ENCODE measurements at regions not wholly inside any gene's neighbourhood (a gene's known extent, or its start where the extent isn't known, plus 50 kb on each side); places are given as distances from the start of the nearest gene placed in this dataset.

GRCh38 chr1:193919827-193920226 is 733.4 kb upstream of the B3GALT2 start:
- intact Hi-C loops (cut with micrococcal nuclease) = no loop called here
- Histone ChIP-seq H3K36me3 (ENCODE audit: control insufficient read depth in 1 of 2, insufficient read depth in 2 of 2, low read length in 2 of 2) (no peaks in the 10 kb centered on the region), H3K4me1 (ENCODE audit: control insufficient read depth in 1 of 2, insufficient read depth in 2 of 2, low read length in 2 of 2) (no peaks in the 10 kb centered on the region)

GRCh38 chr1:193916452-193916851 is 730.0 kb upstream of the B3GALT2 start:
- H3K4me1 ChIP-seq (ENCODE audit: control insufficient read depth in 1 of 2, insufficient read depth in 2 of 2, low read length in 2 of 2) = no peaks in the 10 kb centered on the region
- H3K27ac ChIP-seq (ENCODE audit: low read depth, low read length) = no peak overlapping the region
- no peaks in the 10 kb centered on the region for H3K36me3 ChIP-seq (ENCODE audit: control insufficient read depth in 1 of 2, insufficient read depth in 2 of 2, low read length in 2 of 2)
- ATAC-seq (no peak), DNase-seq (ENCODE audit: low read depth, low spot score) (no peak)
- H3K4me3 ChIP-seq (replicated peaks in 1 of 2; ENCODE audit: low read depth in 1 of 2, low read length in 2 of 2) = no peak overlapping the region
- no TSS peak for BruUV-seq (replicated peaks)
- no peaks in the 10 kb centered on the region for H4K20me1 ChIP-seq (ENCODE audit: insufficient read depth)
- POLR2A ChIA-PET = no interaction called here
- H3K4me2 ChIP-seq (ENCODE audit: low read length) = no peak overlapping the region
- H2AFZ ChIP-seq (ENCODE audit: low read depth, low read length, poor library complexity, severe bottlenecking) = no peak overlapping the region
- CTCF ChIA-PET = no interaction called here
- no peaks in the 10 kb centered on the region for H3K9me2 ChIP-seq (ENCODE audit: insufficient read depth)
- H3K79me2 ChIP-seq (ENCODE audit: insufficient read depth, low read length) = no peaks in the 10 kb centered on the region
- RAD21 ChIA-PET (ENCODE audit: low non-redundant PET in 1 of 2, low total read pairs in 2 of 2, uncharacterized antibody in 2 of 2, unreplicated experiment in 2 of 2) = no interaction called here
- no peaks in the 10 kb centered on the region for H3K27me3 ChIP-seq (ENCODE audit: insufficient read depth, low read length)
- H3K9ac ChIP-seq (ENCODE audit: low read length) = no peak overlapping the region
- intact Hi-C loops (cut with micrococcal nuclease) = no loop called here
- no peaks in the 10 kb centered on the region for H3K9me3 ChIP-seq (ENCODE audit: control insufficient read depth in 1 of 2, insufficient read depth in 1 of 2, low read depth in 1 of 2, low read length in 2 of 2)
- TF ChIP-seq CTCF (IDR thresholded peaks at IDR 0.05 in 2 of 3, conservative IDR thresholded peaks at IDR 0.05 in 1 of 3; ENCODE audit: borderline replicate concordance in 1 of 3, insufficient read depth in 1 of 3, low read depth in 2 of 3, low read length in 2 of 3) = no peak
- TF ChIP-seq CBX3 (IDR thresholded peaks at IDR 0.05; ENCODE audit: low read depth) = no peak
- TF ChIP-seq ZFX (IDR thresholded peaks at IDR 0.05) = no peak
- no peak for TF ChIP-seq EGR1 (IDR thresholded peaks at IDR 0.05; ENCODE audit: low read depth)
- no peak for TF ChIP-seq JUND (IDR thresholded peaks at IDR 0.05)
- no peak for TF ChIP-seq SP1 (IDR thresholded peaks at IDR 0.05; ENCODE audit: low read depth)
- no peak for TF ChIP-seq TCF7L2 (IDR thresholded peaks at IDR 0.05; ENCODE audit: borderline replicate concordance, extremely low read depth, insufficient read depth, insufficient read length)
- TF ChIP-seq REST (IDR thresholded peaks at IDR 0.05; ENCODE audit: low read depth) = no peak

More at GRCh38 chr1:193919827-193920226, 733.4 kb upstream of the B3GALT2 start:
- DNase-seq (ENCODE audit: low read depth, low spot score) = no peak
- TF ChIP-seq CTCF (IDR thresholded peaks at IDR 0.05 in 2 of 3, conservative IDR thresholded peaks at IDR 0.05 in 1 of 3; ENCODE audit: borderline replicate concordance in 1 of 3, insufficient read depth in 1 of 3, low read depth in 2 of 3, low read length in 2 of 3) (no peak), TCF7L2 (IDR thresholded peaks at IDR 0.05; ENCODE audit: borderline replicate concordance, extremely low read depth, insufficient read depth, insufficient read length) (no peak), EZH2phosphoT487 (IDR thresholded peaks at IDR 0.05; ENCODE audit: borderline replicate concordance) (no peak), SP1 (IDR thresholded peaks at IDR 0.05; ENCODE audit: low read depth) (no peak)
- H3K4me3 ChIP-seq (replicated peaks in 1 of 2; ENCODE audit: low read depth in 1 of 2, low read length in 2 of 2) = no peak overlapping the region
- no peaks in the 10 kb centered on the region for H3K9me2 ChIP-seq (ENCODE audit: insufficient read depth)
- ATAC-seq = no peak
- H2AFZ ChIP-seq (ENCODE audit: low read depth, low read length, poor library complexity, severe bottlenecking) = no peak overlapping the region
- H4K20me1 ChIP-seq (ENCODE audit: insufficient read depth) = no peaks in the 10 kb centered on the region
- H3K27ac ChIP-seq (ENCODE audit: low read depth, low read length) = no peak overlapping the region
- H3K9me3 ChIP-seq (ENCODE audit: control insufficient read depth in 1 of 2, insufficient read depth in 1 of 2, low read depth in 1 of 2, low read length in 2 of 2) = no peaks in the 10 kb centered on the region
- H3K9ac ChIP-seq (ENCODE audit: low read length) = no peak overlapping the region
- H3K27me3 ChIP-seq (ENCODE audit: insufficient read depth, low read length) = no peaks in the 10 kb centered on the region
- H3K4me2 ChIP-seq (ENCODE audit: low read length) = no peak overlapping the region
- ChIA-PET RAD21 (ENCODE audit: low non-redundant PET in 1 of 2, low total read pairs in 2 of 2, uncharacterized antibody in 2 of 2, unreplicated experiment in 2 of 2) (no interaction called here), POLR2A (no interaction called here), CTCF (no interaction called here)
- H3K79me2 ChIP-seq (ENCODE audit: insufficient read depth, low read length) = no peaks in the 10 kb centered on the region
- no TSS peak for BruUV-seq (replicated peaks)

Measured in HCT116 (cell line).